Astrocyte (in vitro differentiated cells and primary cell): ENCODE measurements at regions not wholly inside any gene's neighbourhood (a gene's known extent, or its start where the extent isn't known, plus 50 kb on each side); places are given as distances from the start of the nearest gene placed in this dataset.

Experiments
- DNase-seq: peaks from one replicate; pipeline ENCODE4 v3.0.0-alpha.2; 2010; ENCODE audit warnings: low read depth
- FAIRE-seq: peaks from 2 replicates; lab custom pipeline; 2011; peaks lifted over from hg19 to GRCh38; lab: Jason Lieb, UNC
- H2AFZ ChIP-seq: 2 replicates; pipeline ENCODE4 v1.6.0; 2012; ENCODE audit warnings: low read depth, low read length, inconsistent platforms
- H3K27ac ChIP-seq: 2 replicates; pipeline ENCODE4 v1.5.1; 2011; ENCODE audit warnings: low read depth, low read length, inconsistent platforms
- H3K27me3 ChIP-seq: 2 replicates; pipeline ENCODE4 v1.6.0; 2011; ENCODE audit warnings: low read length, inconsistent platforms; ENCODE audit not compliant: insufficient read depth
- H3K36me3 ChIP-seq: 2 replicates; pipeline ENCODE4 v1.5.1; 2011; ENCODE audit warnings: low read length, inconsistent platforms; ENCODE audit not compliant: insufficient read depth
- H3K4me1 ChIP-seq: 2 replicates; pipeline ENCODE4 v1.5.1; 2011; ENCODE audit warnings: low read length, inconsistent platforms; ENCODE audit not compliant: insufficient read depth
- H3K4me2 ChIP-seq: 2 replicates; pipeline ENCODE4 v1.6.0; 2012; ENCODE audit warnings: low read length, inconsistent platforms
- H3K4me3 ChIP-seq: 2 replicates; pipeline ENCODE4 v1.5.1; 2011; ENCODE audit warnings: low read depth, mild to moderate bottlenecking, low read length, inconsistent platforms; ENCODE audit not compliant: insufficient read depth
- H3K79me2 ChIP-seq: 2 replicates; pipeline ENCODE4 v1.6.0; 2012; ENCODE audit warnings: mild to moderate bottlenecking, low read length, inconsistent platforms; ENCODE audit not compliant: insufficient read depth
- H3K9ac ChIP-seq: 2 replicates; pipeline ENCODE4 v1.6.0; 2012; ENCODE audit warnings: mild to moderate bottlenecking, low read length, inconsistent platforms
- H3K9me3 ChIP-seq: 2 replicates; pipeline ENCODE4 v1.5.1; 2012; ENCODE audit warnings: low read depth, mild to moderate bottlenecking, low read length, inconsistent platforms; ENCODE audit not compliant: insufficient read depth
- H4K20me1 ChIP-seq: 2 replicates; pipeline ENCODE4 v1.6.0; 2012; ENCODE audit warnings: low read length, inconsistent platforms; ENCODE audit not compliant: insufficient read depth
- H3K27ac Mint-ChIP-seq: one replicate; pipeline ENCODE4 v1.8.0; 2021; ENCODE audit warnings: mild to moderate bottlenecking, mixed read lengths; ENCODE audit not compliant: unreplicated experiment
- H3K27me3 Mint-ChIP-seq: one replicate; pipeline ENCODE4 v1.8.0; 2021; ENCODE audit warnings: low read depth, mixed read lengths; ENCODE audit not compliant: unreplicated experiment
- H3K36me3 Mint-ChIP-seq: one replicate; pipeline ENCODE4 v1.8.0; 2021; ENCODE audit warnings: low read depth, mixed read lengths; ENCODE audit not compliant: unreplicated experiment
- H3K4me1 Mint-ChIP-seq: one replicate; pipeline ENCODE4 v1.8.0; 2021; ENCODE audit warnings: low read depth, mixed read lengths; ENCODE audit not compliant: unreplicated experiment
- H3K4me3 Mint-ChIP-seq: one replicate; pipeline ENCODE4 v1.8.0; 2021; ENCODE audit warnings: mild to moderate bottlenecking, moderate library complexity, mixed read lengths; ENCODE audit not compliant: unreplicated experiment
- H3K9me3 Mint-ChIP-seq: one replicate; pipeline ENCODE4 v1.8.0; 2021; ENCODE audit warnings: mild to moderate bottlenecking, mixed read lengths; ENCODE audit not compliant: unreplicated experiment
- EZH2 ChIP-seq: IDR thresholded peaks from 2 replicates; pipeline ENCODE4 v1.6.1; 2012; ENCODE audit warnings: mild to moderate bottlenecking, low read length, inconsistent platforms; ENCODE audit not compliant: insufficient read depth
- TF ChIP-seq, protein P1 (sequence below): IDR thresholded peaks from 2 replicates; pipeline ENCODE4 v1.5.1; 2011; ENCODE audit warnings: low read depth, mild to moderate bottlenecking, inconsistent platforms, low read length, moderate library complexity; ENCODE audit not compliant: insufficient read depth

DNA sequence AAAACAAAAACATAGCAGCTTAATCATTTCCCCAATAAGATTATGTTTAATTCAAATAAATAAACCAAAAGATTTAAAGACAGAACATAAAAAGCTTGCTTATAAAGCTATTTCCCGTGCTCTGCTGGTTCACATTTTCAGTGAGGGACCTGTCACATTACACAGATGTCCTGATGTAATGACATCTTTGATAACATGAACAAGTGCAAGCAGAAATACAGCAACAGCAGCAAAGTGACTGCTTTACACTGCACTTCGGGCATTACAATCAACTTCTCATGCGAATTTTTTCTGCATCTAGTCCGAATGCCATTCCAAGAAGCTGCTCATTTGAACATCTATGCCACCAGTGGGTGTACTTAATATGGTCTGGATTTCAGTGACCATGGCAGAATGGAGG, 940.3 kb upstream of the IGFBP7 start:
- TF ChIP-seq, protein P1, sequence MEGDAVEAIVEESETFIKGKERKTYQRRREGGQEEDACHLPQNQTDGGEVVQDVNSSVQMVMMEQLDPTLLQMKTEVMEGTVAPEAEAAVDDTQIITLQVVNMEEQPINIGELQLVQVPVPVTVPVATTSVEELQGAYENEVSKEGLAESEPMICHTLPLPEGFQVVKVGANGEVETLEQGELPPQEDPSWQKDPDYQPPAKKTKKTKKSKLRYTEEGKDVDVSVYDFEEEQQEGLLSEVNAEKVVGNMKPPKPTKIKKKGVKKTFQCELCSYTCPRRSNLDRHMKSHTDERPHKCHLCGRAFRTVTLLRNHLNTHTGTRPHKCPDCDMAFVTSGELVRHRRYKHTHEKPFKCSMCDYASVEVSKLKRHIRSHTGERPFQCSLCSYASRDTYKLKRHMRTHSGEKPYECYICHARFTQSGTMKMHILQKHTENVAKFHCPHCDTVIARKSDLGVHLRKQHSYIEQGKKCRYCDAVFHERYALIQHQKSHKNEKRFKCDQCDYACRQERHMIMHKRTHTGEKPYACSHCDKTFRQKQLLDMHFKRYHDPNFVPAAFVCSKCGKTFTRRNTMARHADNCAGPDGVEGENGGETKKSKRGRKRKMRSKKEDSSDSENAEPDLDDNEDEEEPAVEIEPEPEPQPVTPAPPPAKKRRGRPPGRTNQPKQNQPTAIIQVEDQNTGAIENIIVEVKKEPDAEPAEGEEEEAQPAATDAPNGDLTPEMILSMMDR: no peak
- TF ChIP-seq EZH2: no peak
- Mint-ChIP-seq H3K4me1 (peaks cover 4% of the 10 kb centered on the region), H3K36me3 (no peaks in the 10 kb centered on the region), H3K27me3 (no peaks in the 10 kb centered on the region), H3K4me3 (no peak overlapping the region), H3K9me3 (no peaks in the 10 kb centered on the region), H3K27ac (no peak overlapping the region)
- Histone ChIP-seq H3K27me3 (no peaks in the 10 kb centered on the region), H3K4me2 (no peak overlapping the region), H3K4me1 (no peaks in the 10 kb centered on the region), H3K9me3 (no peaks in the 10 kb centered on the region), H2AFZ (no peak overlapping the region), H3K79me2 (no peaks in the 10 kb centered on the region), H3K36me3 (no peaks in the 10 kb centered on the region), H4K20me1 (no peaks in the 10 kb centered on the region), H3K9ac (no peak overlapping the region), H3K4me3 (no peak overlapping the region), H3K27ac (no peak overlapping the region)
- FAIRE-seq (no peak), DNase-seq (no peak)

DNA sequence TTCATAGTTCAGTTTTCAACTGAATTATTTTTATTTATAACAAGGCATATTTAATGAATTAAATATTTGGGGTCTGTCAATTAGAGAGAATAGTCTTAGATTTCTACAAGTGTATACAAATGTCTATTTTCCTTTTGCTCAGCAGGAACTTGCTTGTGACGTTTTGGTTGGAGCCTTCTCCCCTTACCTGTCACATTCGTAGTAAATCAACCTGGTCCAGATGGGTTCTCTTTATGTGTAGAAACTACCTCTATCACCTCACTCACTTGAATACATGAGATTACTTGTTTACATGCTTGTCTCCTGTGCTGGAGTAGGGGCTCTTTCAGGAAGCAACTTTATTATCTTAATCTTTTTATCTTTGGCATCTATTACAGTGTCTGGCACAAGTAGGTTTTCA, 938.3 kb upstream of the IGFBP7 start:
- H3K27me3 ChIP-seq: no peaks in the 10 kb centered on the region
- Mint-ChIP-seq H3K4me1 (peaks cover 4% of the 10 kb centered on the region), H3K9me3 (no peaks in the 10 kb centered on the region), H3K36me3 (no peaks in the 10 kb centered on the region), H3K27me3 (no peaks in the 10 kb centered on the region), H3K27ac (no peak overlapping the region), H3K4me3 (no peak overlapping the region)
- no peaks in the 10 kb centered on the region for H3K9me3 ChIP-seq
- FAIRE-seq: no peak
- no peak overlapping the region for H3K27ac ChIP-seq
- no peak for DNase-seq
- H3K4me2 ChIP-seq: no peak overlapping the region
- H3K4me1 ChIP-seq: no peaks in the 10 kb centered on the region
- H2AFZ ChIP-seq: no peak overlapping the region
- no peaks in the 10 kb centered on the region for H4K20me1 ChIP-seq
- no peak overlapping the region for H3K9ac ChIP-seq
- H3K36me3 ChIP-seq: no peaks in the 10 kb centered on the region
- no peaks in the 10 kb centered on the region for H3K79me2 ChIP-seq
- TF ChIP-seq, protein P1: no peak
- no peak for TF ChIP-seq EZH2
- H3K4me3 ChIP-seq: no peak overlapping the region

DNA sequence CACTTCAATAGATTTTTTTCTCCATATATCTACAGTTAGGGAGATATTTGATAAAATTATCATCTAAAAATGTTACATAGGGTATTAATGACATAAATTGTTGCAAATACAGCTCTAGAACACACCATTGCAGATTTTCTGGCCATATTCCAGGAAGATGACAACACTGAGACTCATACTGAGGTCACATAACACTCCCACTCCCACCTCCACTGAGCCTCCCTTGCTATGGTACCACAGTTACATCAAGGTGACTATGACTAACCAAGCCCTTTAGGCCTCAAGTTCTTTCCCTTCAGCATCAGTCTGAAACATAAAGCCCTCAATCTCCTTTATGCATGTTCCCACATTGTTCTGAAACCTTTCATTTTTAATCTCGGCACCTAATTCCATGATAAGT, 932.0 kb upstream of the IGFBP7 start:
- Histone ChIP-seq H3K27me3 (no peaks in the 10 kb centered on the region), H2AFZ (no peak overlapping the region), H3K9me3 (no peaks in the 10 kb centered on the region), H3K9ac (no peak overlapping the region), H3K36me3 (no peaks in the 10 kb centered on the region), H3K4me3 (no peak overlapping the region), H3K79me2 (no peaks in the 10 kb centered on the region), H3K27ac (no peak overlapping the region), H4K20me1 (no peaks in the 10 kb centered on the region), H3K4me2 (no peak overlapping the region), H3K4me1 (no peaks in the 10 kb centered on the region)
- no peak overlapping the region for H3K27ac Mint-ChIP-seq
- no peaks in the 10 kb centered on the region for H3K27me3 Mint-ChIP-seq
- H3K4me1 Mint-ChIP-seq: no peaks in the 10 kb centered on the region
- H3K4me3 Mint-ChIP-seq: no peak overlapping the region
- no peak for FAIRE-seq
- H3K9me3 Mint-ChIP-seq: no peaks in the 10 kb centered on the region
- no peak for TF ChIP-seq EZH2
- TF ChIP-seq, protein P1: no peak
- no peaks in the 10 kb centered on the region for H3K36me3 Mint-ChIP-seq
- DNase-seq: no peak
